ENCODE measurements at regions not wholly inside any gene's neighbourhood (a gene's known extent, or its start where the extent isn't known, plus 50 kb on each side); places are given as distances from the start of the nearest gene placed in this dataset.

DNA sequence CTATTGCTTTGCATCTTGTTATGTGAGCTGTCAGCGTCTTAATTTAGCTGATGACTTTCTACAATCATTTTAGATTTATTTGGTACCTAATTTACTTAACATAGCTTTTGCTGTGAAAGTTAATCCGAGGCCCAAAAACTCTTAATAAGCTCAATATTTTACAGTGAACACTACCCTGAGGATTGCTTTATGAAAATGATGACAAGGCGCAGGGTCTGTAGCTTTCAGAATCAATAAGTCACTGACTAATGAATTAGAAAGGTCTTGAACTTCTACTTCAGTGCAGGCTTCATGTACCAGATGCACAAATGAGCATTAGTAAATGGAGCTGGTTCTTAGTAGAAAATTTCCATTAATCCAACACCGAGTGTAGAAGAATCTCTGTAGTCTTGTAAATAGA lies 81.4 kb upstream of the ZNF366 start:
- no peak overlapping the region for H2BK120ac ChIP-seq (replicated peaks; ENCODE audit: low read depth, low read length)
- no peaks in the 10 kb centered on the region for H3K23me2 ChIP-seq (ENCODE audit: low read depth, low read length)
- ChIA-PET CTCF (ENCODE audit: partially characterized antibody) (interaction anchor here (0.6 to 1.3 kb wide), 4 partner anchors 9 to 230 kb away, joined by 3 to 5 read pairs (median 4); no protein-coding TSS in a partner anchor), POLR2A (ENCODE audit: partially characterized antibody) (no interaction called here)
- no peak overlapping the region for H2AFZ ChIP-seq (ENCODE audit: low read length)
- no peak overlapping the region for H3K4me2 ChIP-seq (ENCODE audit: insufficient read depth in 1 of 2, low read depth in 2 of 2, low read length in 2 of 2)
- H3K27ac ChIP-seq (ENCODE audit: low read depth, low read length) = no peak overlapping the region
- H3K4ac ChIP-seq (replicated peaks; ENCODE audit: insufficient read length, low read depth, low read length) = no peak overlapping the region
- no peaks in the 10 kb centered on the region for H3K79me2 ChIP-seq (ENCODE audit: control insufficient read depth in 1 of 2, insufficient read depth in 2 of 2, low read length in 2 of 2)
- H3K23ac ChIP-seq (ENCODE audit: insufficient read length) = no peak overlapping the region
- H3K14ac ChIP-seq (ENCODE audit: insufficient read length) = no peak overlapping the region
- no peak overlapping the region for H4K5ac ChIP-seq (ENCODE audit: insufficient read length, low read depth, low read length)
- DNase-seq (ENCODE audit: low read depth in 1 of 2, low spot score in 2 of 2) = no peak
- H3K79me1 ChIP-seq (ENCODE audit: low read depth, low read length) = no peaks in the 10 kb centered on the region
- H3K18ac ChIP-seq (ENCODE audit: extremely low read depth, low read length) = no peak overlapping the region
- H4K8ac ChIP-seq (ENCODE audit: extremely low read depth, insufficient read depth, low read length) = no peak overlapping the region
- no peaks in the 10 kb centered on the region; a peak in 1 of 7 replicates for H3K4me1 ChIP-seq (replicated peaks in 1 of 4; ENCODE audit: control insufficient read depth in 3 of 4, insufficient read depth in 4 of 4, low read length in 3 of 4)
- H3K4me3 ChIP-seq (ENCODE audit: extremely low read depth in 1 of 4, insufficient read depth in 2 of 4, low read depth in 3 of 4, low read length in 4 of 4) = no peak overlapping the region
- H2BK12ac ChIP-seq (ENCODE audit: low read depth, low read length) = no peak overlapping the region
- no peak overlapping the region for H2AK5ac ChIP-seq (ENCODE audit: low read depth, low read length)
- H2BK20ac ChIP-seq (ENCODE audit: low read length) = no peak overlapping the region
- no peak overlapping the region for H4K91ac ChIP-seq (replicated peaks; ENCODE audit: insufficient read length, low read length)
- WGBS, 2 experiments (ENCODE audit: extremely low coverage in 1 of 2, insufficient coverage in 1 of 2, insufficient read length in 1 of 2, insufficient replicate concordance in 2 of 2, low coverage in 1 of 2, low lambda C conversion rate in 2 of 2, missing lambda C conversion rate in 1 of 2) = 88% methylated on average over 4 of the region's 4 CpGs; no CpG with 5 or more reads in 1 of the 2 experiments
- no peak overlapping the region for H2BK5ac ChIP-seq (ENCODE audit: low read depth, low read length)
- H4K20me1 ChIP-seq (replicated peaks in 1 of 2; ENCODE audit: control insufficient read depth in 1 of 2, insufficient read depth in 2 of 2, low read length in 2 of 2) = no peaks in the 10 kb centered on the region
- no peak for FAIRE-seq
- H3K27me3 ChIP-seq (replicated peaks in 1 of 4; ENCODE audit: control insufficient read depth in 3 of 4, extremely low read depth in 1 of 4, insufficient read depth in 3 of 4, low read length in 3 of 4) = no peaks in the 10 kb centered on the region
- no peak overlapping the region for H3K56ac ChIP-seq (replicated peaks; ENCODE audit: insufficient read length, low read depth, low read length)
- no peaks in the 10 kb centered on the region for H3K36me3 ChIP-seq (ENCODE audit: control insufficient read depth in 2 of 4, insufficient read depth in 4 of 4, low read length in 3 of 4)
- H3K9ac ChIP-seq (replicated peaks in 1 of 4; ENCODE audit: extremely low read depth in 1 of 4, low read depth in 3 of 4, low read length in 3 of 4) = no peak overlapping the region
- H3K9me3 ChIP-seq (ENCODE audit: insufficient read depth in 2 of 2, low read depth in 1 of 2, low read length in 1 of 2) = no peaks in the 10 kb centered on the region
- no peak overlapping the region for H2BK15ac ChIP-seq (ENCODE audit: low read length)
- TF ChIP-seq, protein P1, sequence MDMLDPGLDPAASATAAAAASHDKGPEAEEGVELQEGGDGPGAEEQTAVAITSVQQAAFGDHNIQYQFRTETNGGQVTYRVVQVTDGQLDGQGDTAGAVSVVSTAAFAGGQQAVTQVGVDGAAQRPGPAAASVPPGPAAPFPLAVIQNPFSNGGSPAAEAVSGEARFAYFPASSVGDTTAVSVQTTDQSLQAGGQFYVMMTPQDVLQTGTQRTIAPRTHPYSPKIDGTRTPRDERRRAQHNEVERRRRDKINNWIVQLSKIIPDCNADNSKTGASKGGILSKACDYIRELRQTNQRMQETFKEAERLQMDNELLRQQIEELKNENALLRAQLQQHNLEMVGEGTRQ (IDR thresholded peaks at IDR 0.05; ENCODE audit: low read length) = no peak
- TF ChIP-seq PHF8 (conservative IDR thresholded peaks at IDR 0.05; ENCODE audit: low read depth, low read length) = no peak

Data from H1 (cell line).